ENCODE measurements at regions not wholly inside any gene's neighbourhood (a gene's known extent, or its start where the extent isn't known, plus 50 kb on each side); places are given as distances from the start of the nearest gene placed in this dataset.
"Not testable (repeated sequence)": the region's sequence is repeated elsewhere in the genome, so short reads cannot be mapped to it uniquely, and the experiment has no call there.

GRCh38 chr9:13446286-13446937 is 166.9 kb upstream of the MPDZ start:
- intact Hi-C loops (cut with micrococcal nuclease) = no loop called here

GRCh38 chr9:13445103-13445500 is 165.6 kb upstream of the MPDZ start:
- intact Hi-C loops (cut with micrococcal nuclease) = no loop called here

- intact Hi-C loops (cut with micrococcal nuclease) = no loop called here
Observed at GRCh38 chr9:13444245-13445102, 165.0 kb upstream of the MPDZ start.

- intact Hi-C loops (cut with micrococcal nuclease) = no loop called here
Observed at GRCh38 chr9:13443346-13444244, 164.1 kb upstream of the MPDZ start.

GRCh38 chr9:13439685-13440476 is 160.4 kb upstream of the MPDZ start:
- intact Hi-C loops (cut with micrococcal nuclease) = no loop called here

- intact Hi-C loops (cut with micrococcal nuclease) = no loop called here
Observed at GRCh38 chr9:13437866-13438265, 158.4 kb upstream of the MPDZ start.

GRCh38 chr9:13436591-13436990 is 157.1 kb upstream of the MPDZ start:
- intact Hi-C loops (cut with micrococcal nuclease) = no loop called here

GRCh38 chr9:13433453-13433852 is 154.0 kb upstream of the MPDZ start:
- intact Hi-C loops (cut with micrococcal nuclease) = not testable (repeated sequence)

GRCh38 chr9:13432904-13433303 is 153.4 kb upstream of the MPDZ start:
- intact Hi-C loops (cut with micrococcal nuclease) = no loop called here

GRCh38 chr9:13431692-13432091 is 152.2 kb upstream of the MPDZ start:
- intact Hi-C loops (cut with micrococcal nuclease) = no loop called here

- intact Hi-C loops (cut with micrococcal nuclease) = no loop called here
Observed at GRCh38 chr9:13431222-13431536, 151.7 kb upstream of the MPDZ start.

- intact Hi-C loops (cut with micrococcal nuclease) = no loop called here
Observed at GRCh38 chr9:13430368-13431221, 151.1 kb upstream of the MPDZ start.

GRCh38 chr9:13429301-13430190 is 150.1 kb upstream of the MPDZ start:
- intact Hi-C loops (cut with micrococcal nuclease) = loop anchor here (5.0 to 10.0 kb wide), 2 partner anchors 1233 to 1335 kb away; no protein-coding TSS in a partner anchor

- intact Hi-C loops (cut with micrococcal nuclease) = loop anchor here (5.0 to 10.0 kb wide), 2 partner anchors 1234 to 1336 kb away; no protein-coding TSS in a partner anchor
Observed at GRCh38 chr9:13428766-13429165, 149.3 kb upstream of the MPDZ start.

- intact Hi-C loops (cut with micrococcal nuclease) = loop anchor here (1.0 to 10.0 kb wide), 4 partner anchors 926 to 1337 kb away; no protein-coding TSS in a partner anchor
Observed at GRCh38 chr9:13427587-13427986, 148.1 kb upstream of the MPDZ start.

- intact Hi-C loops (cut with micrococcal nuclease) = loop anchor here (1.0 to 10.0 kb wide), 4 partner anchors 927 to 1338 kb away; no protein-coding TSS in a partner anchor
Observed at GRCh38 chr9:13426606-13427005, 147.1 kb upstream of the MPDZ start.

GRCh38 chr9:13424872-13425271 is 145.4 kb upstream of the MPDZ start:
- intact Hi-C loops (cut with micrococcal nuclease) = loop anchor here (5.0 to 10.0 kb wide), 2 partner anchors 1237 to 1340 kb away; no protein-coding TSS in a partner anchor

- intact Hi-C loops (cut with micrococcal nuclease) = loop anchor here (10.0 kb wide), 1 partner anchor 1341 kb away; no protein-coding TSS in a partner anchor
Observed at GRCh38 chr9:13424204-13424603, 144.7 kb upstream of the MPDZ start.

- intact Hi-C loops (cut with micrococcal nuclease) = no loop called here
Observed at GRCh38 chr9:13414349-13414748, 134.9 kb upstream of the MPDZ start.
